ENCODE measurements at regions not wholly inside any gene's neighbourhood (a gene's known extent, or its start where the extent isn't known, plus 50 kb on each side); places are given as distances from the start of the nearest gene placed in this dataset.

DNA sequence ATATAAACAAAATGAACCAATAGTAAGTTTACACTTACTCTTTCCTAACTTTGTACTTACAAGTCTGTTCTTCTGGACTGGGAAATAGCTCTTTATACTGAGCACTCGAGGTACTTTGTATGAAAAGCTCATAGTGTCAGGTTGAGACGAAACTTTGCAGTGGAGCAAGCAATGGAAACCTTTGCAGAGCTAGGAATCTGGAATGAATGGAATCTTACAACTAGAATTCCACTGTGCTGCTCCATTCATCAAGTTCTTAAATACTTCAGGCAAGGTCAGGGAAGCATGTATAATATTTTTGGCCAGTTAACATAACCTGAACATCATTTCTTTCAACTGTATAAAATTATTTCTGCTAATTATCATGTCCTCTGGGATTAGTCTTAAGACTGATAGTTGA lies 1327.5 kb upstream of the FLRT2 start:
- H2BK120ac ChIP-seq (ENCODE audit: low read depth, low read length), result no peak overlapping the region
- no peaks in the 10 kb centered on the region for H3K36me3 ChIP-seq (ENCODE audit: control insufficient read depth in 1 of 2, insufficient read depth in 2 of 2, low read depth in 1 of 2, low read length in 2 of 2)
- H3K18ac ChIP-seq (ENCODE audit: low read depth in 1 of 2, low read length in 2 of 2), result no peak overlapping the region
- H3K79me1 ChIP-seq (replicated peaks; ENCODE audit: low read length, poor library complexity, severe bottlenecking), result no peaks in the 10 kb centered on the region
- no peak overlapping the region for H4K8ac ChIP-seq (ENCODE audit: low read length)
- H3K4me2 ChIP-seq (ENCODE audit: low read length, poor library complexity, severe bottlenecking), result no peak overlapping the region
- H2AK5ac ChIP-seq (ENCODE audit: low read length, severe bottlenecking), result no peak overlapping the region
- H2BK15ac ChIP-seq (ENCODE audit: low read depth, poor library complexity, severe bottlenecking), result no peak overlapping the region
- peak; percentile 2 for DNase-seq
- H2BK5ac ChIP-seq (ENCODE audit: low read depth, low read length, poor library complexity, severe bottlenecking), result no peak overlapping the region
- H3K9ac ChIP-seq (ENCODE audit: low read length), result no peak overlapping the region
- H3K14ac ChIP-seq (ENCODE audit: low read length in 2 of 2), result no peak overlapping the region
- H3K27me3 ChIP-seq (ENCODE audit: control insufficient read depth in 1 of 2, insufficient read depth in 1 of 2, low read length in 2 of 2), result no peaks in the 10 kb centered on the region
- H4K91ac ChIP-seq (ENCODE audit: low read length), result no peak overlapping the region
- no peak overlapping the region for H2BK12ac ChIP-seq (ENCODE audit: low read length in 2 of 2)
- 45% methylated on average over 2 of the region's 2 CpGs for WGBS
- H2AFZ ChIP-seq (ENCODE audit: low read depth, low read length), result no peak overlapping the region
- no peak overlapping the region for H3K23ac ChIP-seq (ENCODE audit: low read length in 2 of 2)
- H3K4me1 ChIP-seq (ENCODE audit: control insufficient read depth, insufficient read depth, low read depth, low read length), result peaks cover 2% of the 10 kb centered on the region
- H3K4me3 ChIP-seq (ENCODE audit: insufficient read depth in 1 of 2, low read depth in 1 of 2, low read length in 2 of 2), result no peak overlapping the region
- no peaks in the 10 kb centered on the region for H3K9me3 ChIP-seq (ENCODE audit: control insufficient read depth, low read length)
- no peak overlapping the region for H3K27ac ChIP-seq (ENCODE audit: low read length, poor library complexity, severe bottlenecking)
- no peak overlapping the region for H3K4ac ChIP-seq (ENCODE audit: low read depth in 1 of 2, low read length in 2 of 2)

GRCh38 chr14:84203896-84204295 lies 1326.0 kb upstream of the FLRT2 start:
- H4K8ac ChIP-seq (ENCODE audit: low read length), result no peak overlapping the region
- no peak overlapping the region for H3K4ac ChIP-seq (ENCODE audit: low read depth in 1 of 2, low read length in 2 of 2)
- no peak overlapping the region for H3K18ac ChIP-seq (ENCODE audit: low read depth in 1 of 2, low read length in 2 of 2)
- no peaks in the 10 kb centered on the region for H3K27me3 ChIP-seq (ENCODE audit: control insufficient read depth in 1 of 2, insufficient read depth in 1 of 2, low read length in 2 of 2)
- no peak overlapping the region for H3K14ac ChIP-seq (ENCODE audit: low read length in 2 of 2)
- no peak overlapping the region for H4K91ac ChIP-seq (ENCODE audit: low read length)
- H2AK5ac ChIP-seq (ENCODE audit: low read length, severe bottlenecking), result no peak overlapping the region
- H3K4me2 ChIP-seq (ENCODE audit: low read length, poor library complexity, severe bottlenecking), result no peak overlapping the region
- H3K79me1 ChIP-seq (replicated peaks; ENCODE audit: low read length, poor library complexity, severe bottlenecking), result no peaks in the 10 kb centered on the region
- no peak overlapping the region for H2AFZ ChIP-seq (ENCODE audit: low read depth, low read length)
- H3K9ac ChIP-seq (ENCODE audit: low read length), result no peak overlapping the region
- H3K4me1 ChIP-seq (ENCODE audit: control insufficient read depth, insufficient read depth, low read depth, low read length), result peaks cover 2% of the 10 kb centered on the region
- H3K36me3 ChIP-seq (ENCODE audit: control insufficient read depth in 1 of 2, insufficient read depth in 2 of 2, low read depth in 1 of 2, low read length in 2 of 2), result no peaks in the 10 kb centered on the region
- no peak for DNase-seq
- no peak overlapping the region for H2BK15ac ChIP-seq (ENCODE audit: low read depth, poor library complexity, severe bottlenecking)
- H3K9me3 ChIP-seq (ENCODE audit: control insufficient read depth, low read length), result no peaks in the 10 kb centered on the region
- no peak overlapping the region for H2BK120ac ChIP-seq (ENCODE audit: low read depth, low read length)
- no peak overlapping the region for H3K4me3 ChIP-seq (ENCODE audit: insufficient read depth in 1 of 2, low read depth in 1 of 2, low read length in 2 of 2)
- H3K27ac ChIP-seq (ENCODE audit: low read length, poor library complexity, severe bottlenecking), result no peak overlapping the region
- H2BK5ac ChIP-seq (ENCODE audit: low read depth, low read length, poor library complexity, severe bottlenecking), result no peak overlapping the region
- H3K23ac ChIP-seq (ENCODE audit: low read length in 2 of 2), result no peak overlapping the region
- H2BK12ac ChIP-seq (ENCODE audit: low read length in 2 of 2), result no peak overlapping the region

DNA sequence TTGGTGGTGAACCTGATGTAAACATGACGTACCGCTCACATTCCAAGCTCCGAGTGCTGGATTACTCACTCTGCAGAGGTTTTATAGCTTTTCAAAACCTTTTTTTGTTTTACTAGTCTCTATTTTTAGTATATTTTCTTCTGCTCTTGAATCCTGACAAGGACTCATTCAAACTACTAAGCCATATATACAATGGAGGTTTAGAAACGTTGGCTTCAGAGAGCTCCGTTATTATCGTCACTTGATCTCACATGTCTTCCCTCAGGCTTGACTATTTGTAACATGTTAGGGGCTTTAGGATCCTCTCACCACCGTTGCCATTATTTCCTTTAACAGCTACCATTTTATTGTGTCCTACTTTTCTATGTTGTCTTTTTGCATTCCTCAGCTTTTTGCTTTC lies 1321.5 kb upstream of the FLRT2 start:
- no peaks in the 10 kb centered on the region for H3K9me3 ChIP-seq (ENCODE audit: control insufficient read depth, low read length)

GRCh38 chr14:84209031-84209430 lies 1320.9 kb upstream of the FLRT2 start:
- no peak for DNase-seq
- Histone ChIP-seq H3K4me2 (ENCODE audit: low read length, poor library complexity, severe bottlenecking) (no peak overlapping the region), H3K36me3 (ENCODE audit: control insufficient read depth in 1 of 2, insufficient read depth in 2 of 2, low read depth in 1 of 2, low read length in 2 of 2) (no peaks in the 10 kb centered on the region), H3K4me1 (ENCODE audit: control insufficient read depth, insufficient read depth, low read depth, low read length) (no peaks in the 10 kb centered on the region), H3K14ac (ENCODE audit: low read length in 2 of 2) (no peak overlapping the region), H3K27ac (ENCODE audit: low read length, poor library complexity, severe bottlenecking) (no peak overlapping the region), H3K18ac (ENCODE audit: low read depth in 1 of 2, low read length in 2 of 2) (no peak overlapping the region), H4K91ac (ENCODE audit: low read length) (no peak overlapping the region), H2AFZ (ENCODE audit: low read depth, low read length) (no peak overlapping the region), H3K27me3 (ENCODE audit: control insufficient read depth in 1 of 2, insufficient read depth in 1 of 2, low read length in 2 of 2) (no peaks in the 10 kb centered on the region), H2BK12ac (ENCODE audit: low read length in 2 of 2) (no peak overlapping the region), H3K9me3 (ENCODE audit: control insufficient read depth, low read length) (no peaks in the 10 kb centered on the region), H3K4ac (ENCODE audit: low read depth in 1 of 2, low read length in 2 of 2) (no peak overlapping the region), H3K79me1 (replicated peaks; ENCODE audit: low read length, poor library complexity, severe bottlenecking) (no peaks in the 10 kb centered on the region), H2BK120ac (ENCODE audit: low read depth, low read length) (no peak overlapping the region), H2BK15ac (ENCODE audit: low read depth, poor library complexity, severe bottlenecking) (no peak overlapping the region), H3K23ac (ENCODE audit: low read length in 2 of 2) (no peak overlapping the region), H2BK5ac (ENCODE audit: low read depth, low read length, poor library complexity, severe bottlenecking) (no peak overlapping the region), H3K9ac (ENCODE audit: low read length) (no peak overlapping the region), H2AK5ac (ENCODE audit: low read length, severe bottlenecking) (no peak overlapping the region), H3K4me3 (ENCODE audit: insufficient read depth in 1 of 2, low read depth in 1 of 2, low read length in 2 of 2) (no peak overlapping the region), H4K8ac (ENCODE audit: low read length) (no peak overlapping the region)
- 63% methylated on average over 1 of the region's 1 CpG for WGBS

More for the DNA sequence above, 1321.5 kb upstream of the FLRT2 start:
- Histone ChIP-seq H3K9ac (ENCODE audit: low read length) (no peak overlapping the region), H3K27ac (ENCODE audit: low read length, poor library complexity, severe bottlenecking) (no peak overlapping the region), H3K4ac (ENCODE audit: low read depth in 1 of 2, low read length in 2 of 2) (no peak overlapping the region), H3K4me1 (ENCODE audit: control insufficient read depth, insufficient read depth, low read depth, low read length) (no peaks in the 10 kb centered on the region), H3K18ac (ENCODE audit: low read depth in 1 of 2, low read length in 2 of 2) (no peak overlapping the region), H2BK120ac (ENCODE audit: low read depth, low read length) (no peak overlapping the region), H3K36me3 (ENCODE audit: control insufficient read depth in 1 of 2, insufficient read depth in 2 of 2, low read depth in 1 of 2, low read length in 2 of 2) (no peaks in the 10 kb centered on the region), H2BK15ac (ENCODE audit: low read depth, poor library complexity, severe bottlenecking) (no peak overlapping the region), H4K91ac (ENCODE audit: low read length) (no peak overlapping the region), H3K14ac (ENCODE audit: low read length in 2 of 2) (no peak overlapping the region), H2BK12ac (ENCODE audit: low read length in 2 of 2) (no peak overlapping the region), H2AFZ (ENCODE audit: low read depth, low read length) (no peak overlapping the region), H3K27me3 (ENCODE audit: control insufficient read depth in 1 of 2, insufficient read depth in 1 of 2, low read length in 2 of 2) (no peaks in the 10 kb centered on the region), H2BK5ac (ENCODE audit: low read depth, low read length, poor library complexity, severe bottlenecking) (no peak overlapping the region), H2AK5ac (ENCODE audit: low read length, severe bottlenecking) (no peak overlapping the region), H3K23ac (ENCODE audit: low read length in 2 of 2) (no peak overlapping the region), H3K4me3 (ENCODE audit: insufficient read depth in 1 of 2, low read depth in 1 of 2, low read length in 2 of 2) (no peak overlapping the region), H4K8ac (ENCODE audit: low read length) (no peak overlapping the region), H3K4me2 (ENCODE audit: low read length, poor library complexity, severe bottlenecking) (no peak overlapping the region), H3K79me1 (replicated peaks; ENCODE audit: low read length, poor library complexity, severe bottlenecking) (no peaks in the 10 kb centered on the region)
- WGBS, result 90% methylated on average over 4 of the region's 7 CpGs
- no peak for DNase-seq
